WTC11 (cell line): ENCODE measurements at regions not wholly inside any gene's neighbourhood (a gene's known extent, or its start where the extent isn't known, plus 50 kb on each side); places are given as distances from the start of the nearest gene placed in this dataset.

Experiments used
- ATAC-seq: fragments of 200-7000 bp; cut with Tn5 transposase; 2 replicates; pipeline ENCODE4 v1.10.0; 2021; ENCODE audit warnings: mild to moderate bottlenecking, moderate library complexity
- CTCF ChIA-PET: fragments of 300-600 bp; sonication (Branson Sonifier 250); formaldehyde crosslinking; loops from one replicate; lab custom pipeline; 2021; ENCODE audit warnings: antibody characterized with exemption; lab: Charles Lee
- POLR2A ChIA-PET: fragments of 350-600 bp; sonication (Branson Sonifier 250); formaldehyde crosslinking; loops from one replicate; lab custom pipeline; 2021; ENCODE audit warnings: antibody characterized with exemption; lab: Charles Lee
- DNase-seq: peaks from one replicate; pipeline ENCODE4 v3.0.0; 2021; ENCODE audit warnings: low spot score
- H3K27ac Mint-ChIP-seq: 2 replicates; pipeline ENCODE4 v1.8.0; 2021; ENCODE audit warnings: mixed read lengths
- H3K27me3 Mint-ChIP-seq: 2 replicates; pipeline ENCODE4 v1.8.0; 2021; ENCODE audit warnings: low read depth, mild to moderate bottlenecking, moderate library complexity, mixed read lengths
- H3K36me3 Mint-ChIP-seq: 2 replicates; pipeline ENCODE4 v1.8.0; 2021; ENCODE audit warnings: mixed read lengths
- H3K4me1 Mint-ChIP-seq: 2 replicates; pipeline ENCODE4 v1.8.0; 2022; ENCODE audit warnings: mixed read lengths
- H3K4me3 Mint-ChIP-seq: 2 replicates; pipeline ENCODE4 v1.8.0; 2021; ENCODE audit warnings: mild to moderate bottlenecking, moderate library complexity, mixed read lengths
- H3K9me3 Mint-ChIP-seq: 2 replicates; pipeline ENCODE4 v1.8.0; 2021; ENCODE audit warnings: mixed read lengths
- CREB1 ChIP-seq: sonication (generic); formaldehyde crosslinking; IDR thresholded peaks from 2 replicates; pipeline ENCODE4 v1.8.0; 2023; ENCODE audit warnings: mild to moderate bottlenecking, missing genetic modification reagents
- CREM ChIP-seq: sonication (generic); formaldehyde crosslinking; IDR thresholded peaks from 2 replicates; pipeline ENCODE4 v1.8.1; 2022; ENCODE audit warnings: mild to moderate bottlenecking, missing genetic modification reagents, moderate library complexity
- FOXJ3 ChIP-seq: sonication (generic); formaldehyde crosslinking; IDR thresholded peaks from 2 replicates; pipeline ENCODE4 v1.9.0; 2021; ENCODE audit warnings: missing genetic modification reagents, mild to moderate bottlenecking, borderline replicate concordance
- FOXK1 ChIP-seq: sonication (generic); formaldehyde crosslinking; IDR thresholded peaks from 2 replicates; pipeline ENCODE4 v1.8.0; 2022; ENCODE audit warnings: mild to moderate bottlenecking, moderate library complexity, missing genetic modification reagents
- GTF2I ChIP-seq: fragments of 250-450 bp; sonication (Bioruptor Pico); conservative IDR thresholded peaks from 2 replicates; pipeline ENCODE4 v1.4.0; 2021; ENCODE audit warnings: mild to moderate bottlenecking
- IRF2 ChIP-seq: sonication (generic); formaldehyde crosslinking; IDR thresholded peaks from 2 replicates; pipeline ENCODE4 v1.8.0; 2022; ENCODE audit warnings: low read depth, missing genetic modification reagents, borderline replicate concordance
- KAT7 ChIP-seq: sonication (generic); formaldehyde crosslinking; IDR thresholded peaks from 2 replicates; pipeline ENCODE4 v1.8.1; 2023; ENCODE audit warnings: missing genetic modification reagents, mild to moderate bottlenecking, borderline replicate concordance
- MXD4 ChIP-seq: fragments of 250-450 bp; sonication (Bioruptor Pico); IDR thresholded peaks from 2 replicates; pipeline ENCODE4 v1.8.0; 2021; ENCODE audit warnings: mild to moderate bottlenecking, moderate library complexity, borderline replicate concordance
- NFYB ChIP-seq: sonication (generic); formaldehyde crosslinking; conservative IDR thresholded peaks from 2 replicates; pipeline ENCODE4 v1.8.0; 2022; ENCODE audit warnings: low read depth, missing genetic modification reagents
- NR3C1 ChIP-seq: sonication (generic); formaldehyde crosslinking; conservative IDR thresholded peaks from 2 replicates; pipeline ENCODE4 v1.8.1; 2023; ENCODE audit warnings: low read depth, mild to moderate bottlenecking, missing genetic modification reagents
- TCF7 ChIP-seq: sonication (generic); formaldehyde crosslinking; IDR thresholded peaks from 2 replicates; pipeline ENCODE4 v1.8.0; 2022; ENCODE audit warnings: mild to moderate bottlenecking, low read depth, missing genetic modification reagents, moderate library complexity
- ZNF219 ChIP-seq: sonication (generic); formaldehyde crosslinking; IDR thresholded peaks from 2 replicates; pipeline ENCODE4 v1.8.0; 2023; ENCODE audit warnings: missing genetic modification reagents, mild to moderate bottlenecking, borderline replicate concordance
- ZNF396 ChIP-seq: fragments of 250-450 bp; sonication (Bioruptor Pico); IDR thresholded peaks from 2 replicates; pipeline ENCODE4 v1.8.0; 2021; ENCODE audit warnings: mild to moderate bottlenecking, moderate library complexity, borderline replicate concordance
- TF ChIP-seq, protein P1 (sequence below): sonication (generic); formaldehyde crosslinking; IDR thresholded peaks from 2 replicates; pipeline ENCODE4 v1.8.1; 2023; ENCODE audit warnings: mild to moderate bottlenecking, missing genetic modification reagents, moderate library complexity
- TF ChIP-seq, protein P2 (sequence below): fragments of 250-450 bp; sonication (Bioruptor Pico); IDR thresholded peaks from 2 replicates; pipeline ENCODE4 v1.9.0; 2021; ENCODE audit warnings: moderate library complexity, mild to moderate bottlenecking, inconsistent platforms, borderline replicate concordance
- TF ChIP-seq, protein P3 (sequence below): sonication (generic); formaldehyde crosslinking; IDR thresholded peaks from 2 replicates; pipeline ENCODE4 v1.8.0; 2022; ENCODE audit warnings: missing genetic modification reagents
- TF ChIP-seq, protein P4 (sequence below): sonication (generic); formaldehyde crosslinking; IDR thresholded peaks from 2 replicates; pipeline ENCODE4 v1.8.1; 2022; ENCODE audit warnings: low read depth, missing genetic modification reagents, borderline replicate concordance
- TF ChIP-seq, protein P5 (sequence below): sonication (generic); formaldehyde crosslinking; IDR thresholded peaks from 2 replicates; pipeline ENCODE4 v1.8.0; 2022; ENCODE audit warnings: mild to moderate bottlenecking, missing genetic modification reagents
- TF ChIP-seq, protein P6 (sequence below): fragments of 250-450 bp; sonication (Bioruptor Pico); IDR thresholded peaks from 2 replicates; pipeline ENCODE4 v1.8.0; 2021; ENCODE audit warnings: mild to moderate bottlenecking
- TF ChIP-seq, protein P7 (sequence below): sonication (generic); formaldehyde crosslinking; IDR thresholded peaks from 2 replicates; pipeline ENCODE4 v1.8.0; 2023; ENCODE audit warnings: missing genetic modification reagents

DNA sequence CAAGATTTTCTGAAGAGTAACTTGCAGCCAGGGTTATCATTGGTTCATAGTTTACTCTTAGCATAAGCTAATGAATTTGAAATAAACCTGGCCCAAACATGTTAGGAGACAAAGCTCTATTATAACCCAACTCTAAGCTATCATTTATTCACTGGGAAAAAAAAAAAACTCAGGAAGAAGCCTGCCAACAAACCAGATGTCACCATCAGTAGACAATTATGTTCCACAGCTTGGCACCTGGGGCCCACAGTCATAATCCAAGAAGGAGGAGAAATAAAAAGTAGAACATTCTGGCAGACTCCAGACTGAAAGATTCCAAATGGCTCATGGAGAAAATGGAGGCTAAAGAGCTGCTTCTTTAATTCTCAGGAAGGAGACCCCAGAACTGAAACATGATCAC lies 100.0 kb upstream of the CNR1 start:
- Mint-ChIP-seq H3K36me3 (no peaks in the 10 kb centered on the region), H3K4me3 (no peak overlapping the region), H3K27ac (no peak overlapping the region), H3K9me3 (no peaks in the 10 kb centered on the region), H3K4me1 (peaks cover 5% of the 10 kb centered on the region), H3K27me3 (no peaks in the 10 kb centered on the region)
- ChIA-PET CTCF (no interaction called here), POLR2A (no interaction called here)
- no peak for ATAC-seq
- no peak for DNase-seq
- TF ChIP-seq NR3C1 (CRISPR knock-in tag), result no peak
- TF ChIP-seq CREM (CRISPR knock-in tag), result no peak
- no peak for TF ChIP-seq GTF2I
- TF ChIP-seq, protein P1, sequence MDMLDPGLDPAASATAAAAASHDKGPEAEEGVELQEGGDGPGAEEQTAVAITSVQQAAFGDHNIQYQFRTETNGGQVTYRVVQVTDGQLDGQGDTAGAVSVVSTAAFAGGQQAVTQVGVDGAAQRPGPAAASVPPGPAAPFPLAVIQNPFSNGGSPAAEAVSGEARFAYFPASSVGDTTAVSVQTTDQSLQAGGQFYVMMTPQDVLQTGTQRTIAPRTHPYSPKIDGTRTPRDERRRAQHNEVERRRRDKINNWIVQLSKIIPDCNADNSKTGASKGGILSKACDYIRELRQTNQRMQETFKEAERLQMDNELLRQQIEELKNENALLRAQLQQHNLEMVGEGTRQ, result no peak
- TF ChIP-seq ZNF219 (CRISPR knock-in tag), result no peak
- no peak for TF ChIP-seq FOXK1 (CRISPR knock-in tag)
- TF ChIP-seq, protein P2, sequence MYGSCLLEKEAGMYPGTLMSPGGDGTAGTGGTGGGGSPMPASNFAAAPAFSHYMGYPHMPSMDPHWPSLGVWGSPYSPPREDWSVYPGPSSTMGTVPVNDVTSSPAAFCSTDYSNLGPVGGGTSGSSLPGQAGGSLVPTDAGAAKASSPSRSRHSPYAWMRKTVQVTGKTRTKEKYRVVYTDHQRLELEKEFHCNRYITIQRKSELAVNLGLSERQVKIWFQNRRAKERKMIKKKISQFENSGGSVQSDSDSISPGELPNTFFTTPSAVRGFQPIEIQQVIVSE, result no peak
- TF ChIP-seq, protein P3, sequence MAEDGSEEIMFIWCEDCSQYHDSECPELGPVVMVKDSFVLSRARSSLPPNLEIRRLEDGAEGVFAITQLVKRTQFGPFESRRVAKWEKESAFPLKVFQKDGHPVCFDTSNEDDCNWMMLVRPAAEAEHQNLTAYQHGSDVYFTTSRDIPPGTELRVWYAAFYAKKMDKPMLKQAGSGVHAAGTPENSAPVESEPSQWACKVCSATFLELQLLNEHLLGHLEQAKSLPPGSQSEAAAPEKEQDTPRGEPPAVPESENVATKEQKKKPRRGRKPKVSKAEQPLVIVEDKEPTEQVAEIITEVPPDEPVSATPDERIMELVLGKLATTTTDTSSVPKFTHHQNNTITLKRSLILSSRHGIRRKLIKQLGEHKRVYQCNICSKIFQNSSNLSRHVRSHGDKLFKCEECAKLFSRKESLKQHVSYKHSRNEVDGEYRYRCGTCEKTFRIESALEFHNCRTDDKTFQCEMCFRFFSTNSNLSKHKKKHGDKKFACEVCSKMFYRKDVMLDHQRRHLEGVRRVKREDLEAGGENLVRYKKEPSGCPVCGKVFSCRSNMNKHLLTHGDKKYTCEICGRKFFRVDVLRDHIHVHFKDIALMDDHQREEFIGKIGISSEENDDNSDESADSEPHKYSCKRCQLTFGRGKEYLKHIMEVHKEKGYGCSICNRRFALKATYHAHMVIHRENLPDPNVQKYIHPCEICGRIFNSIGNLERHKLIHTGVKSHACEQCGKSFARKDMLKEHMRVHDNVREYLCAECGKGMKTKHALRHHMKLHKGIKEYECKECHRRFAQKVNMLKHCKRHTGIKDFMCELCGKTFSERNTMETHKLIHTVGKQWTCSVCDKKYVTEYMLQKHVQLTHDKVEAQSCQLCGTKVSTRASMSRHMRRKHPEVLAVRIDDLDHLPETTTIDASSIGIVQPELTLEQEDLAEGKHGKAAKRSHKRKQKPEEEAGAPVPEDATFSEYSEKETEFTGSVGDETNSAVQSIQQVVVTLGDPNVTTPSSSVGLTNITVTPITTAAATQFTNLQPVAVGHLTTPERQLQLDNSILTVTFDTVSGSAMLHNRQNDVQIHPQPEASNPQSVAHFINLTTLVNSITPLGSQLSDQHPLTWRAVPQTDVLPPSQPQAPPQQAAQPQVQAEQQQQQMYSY (CRISPR knock-in tag), result no peak
- TF ChIP-seq, protein P4, sequence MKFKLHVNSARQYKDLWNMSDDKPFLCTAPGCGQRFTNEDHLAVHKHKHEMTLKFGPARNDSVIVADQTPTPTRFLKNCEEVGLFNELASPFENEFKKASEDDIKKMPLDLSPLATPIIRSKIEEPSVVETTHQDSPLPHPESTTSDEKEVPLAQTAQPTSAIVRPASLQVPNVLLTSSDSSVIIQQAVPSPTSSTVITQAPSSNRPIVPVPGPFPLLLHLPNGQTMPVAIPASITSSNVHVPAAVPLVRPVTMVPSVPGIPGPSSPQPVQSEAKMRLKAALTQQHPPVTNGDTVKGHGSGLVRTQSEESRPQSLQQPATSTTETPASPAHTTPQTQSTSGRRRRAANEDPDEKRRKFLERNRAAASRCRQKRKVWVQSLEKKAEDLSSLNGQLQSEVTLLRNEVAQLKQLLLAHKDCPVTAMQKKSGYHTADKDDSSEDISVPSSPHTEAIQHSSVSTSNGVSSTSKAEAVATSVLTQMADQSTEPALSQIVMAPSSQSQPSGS, result no peak
- TF ChIP-seq, protein P5, sequence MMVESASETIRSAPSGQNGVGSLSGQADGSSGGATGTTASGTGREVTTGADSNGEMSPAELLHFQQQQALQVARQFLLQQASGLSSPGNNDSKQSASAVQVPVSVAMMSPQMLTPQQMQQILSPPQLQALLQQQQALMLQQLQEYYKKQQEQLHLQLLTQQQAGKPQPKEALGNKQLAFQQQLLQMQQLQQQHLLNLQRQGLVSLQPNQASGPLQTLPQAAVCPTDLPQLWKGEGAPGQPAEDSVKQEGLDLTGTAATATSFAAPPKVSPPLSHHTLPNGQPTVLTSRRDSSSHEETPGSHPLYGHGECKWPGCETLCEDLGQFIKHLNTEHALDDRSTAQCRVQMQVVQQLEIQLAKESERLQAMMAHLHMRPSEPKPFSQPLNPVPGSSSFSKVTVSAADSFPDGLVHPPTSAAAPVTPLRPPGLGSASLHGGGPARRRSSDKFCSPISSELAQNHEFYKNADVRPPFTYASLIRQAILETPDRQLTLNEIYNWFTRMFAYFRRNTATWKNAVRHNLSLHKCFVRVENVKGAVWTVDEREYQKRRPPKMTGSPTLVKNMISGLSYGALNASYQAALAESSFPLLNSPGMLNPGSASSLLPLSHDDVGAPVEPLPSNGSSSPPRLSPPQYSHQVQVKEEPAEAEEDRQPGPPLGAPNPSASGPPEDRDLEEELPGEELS, result no peak
- no peak for TF ChIP-seq ZNF396 (CRISPR knock-in tag)
- TF ChIP-seq, protein P6, sequence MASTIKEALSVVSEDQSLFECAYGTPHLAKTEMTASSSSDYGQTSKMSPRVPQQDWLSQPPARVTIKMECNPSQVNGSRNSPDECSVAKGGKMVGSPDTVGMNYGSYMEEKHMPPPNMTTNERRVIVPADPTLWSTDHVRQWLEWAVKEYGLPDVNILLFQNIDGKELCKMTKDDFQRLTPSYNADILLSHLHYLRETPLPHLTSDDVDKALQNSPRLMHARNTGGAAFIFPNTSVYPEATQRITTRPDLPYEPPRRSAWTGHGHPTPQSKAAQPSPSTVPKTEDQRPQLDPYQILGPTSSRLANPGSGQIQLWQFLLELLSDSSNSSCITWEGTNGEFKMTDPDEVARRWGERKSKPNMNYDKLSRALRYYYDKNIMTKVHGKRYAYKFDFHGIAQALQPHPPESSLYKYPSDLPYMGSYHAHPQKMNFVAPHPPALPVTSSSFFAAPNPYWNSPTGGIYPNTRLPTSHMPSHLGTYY (CRISPR knock-in tag), result no peak
- no peak for TF ChIP-seq IRF2 (CRISPR knock-in tag)
- no peak for TF ChIP-seq KAT7 (CRISPR knock-in tag)
- no peak for TF ChIP-seq FOXJ3 (CRISPR knock-in tag)
- no peak for TF ChIP-seq TCF7 (CRISPR knock-in tag)
- TF ChIP-seq MXD4 (CRISPR knock-in tag), result no peak
- TF ChIP-seq CREB1 (CRISPR knock-in tag), result no peak
- no peak for TF ChIP-seq NFYB (CRISPR knock-in tag)
- TF ChIP-seq, protein P7, sequence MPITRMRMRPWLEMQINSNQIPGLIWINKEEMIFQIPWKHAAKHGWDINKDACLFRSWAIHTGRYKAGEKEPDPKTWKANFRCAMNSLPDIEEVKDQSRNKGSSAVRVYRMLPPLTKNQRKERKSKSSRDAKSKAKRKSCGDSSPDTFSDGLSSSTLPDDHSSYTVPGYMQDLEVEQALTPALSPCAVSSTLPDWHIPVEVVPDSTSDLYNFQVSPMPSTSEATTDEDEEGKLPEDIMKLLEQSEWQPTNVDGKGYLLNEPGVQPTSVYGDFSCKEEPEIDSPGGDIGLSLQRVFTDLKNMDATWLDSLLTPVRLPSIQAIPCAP (CRISPR knock-in tag), result no peak
